ENCODE measurements at regions not wholly inside any gene's neighbourhood (a gene's known extent, or its start where the extent isn't known, plus 50 kb on each side); places are given as distances from the start of the nearest gene placed in this dataset.

GRCh38 chr11:27230192-27230572, 132.8 kb downstream of the CCDC34 start (continued):
- TF ChIP-seq CHD7 (IDR thresholded peaks at IDR 0.05; ENCODE audit: low read depth, low read length) (no peak), RAD21 (CRISPR knock-in tag; conservative IDR thresholded peaks at IDR 0.05 in 1 of 2, IDR thresholded peaks at IDR 0.05 in 1 of 2) (no peak), POLR2G (IDR thresholded peaks at IDR 0.05; ENCODE audit: low read depth, low read length) (no peak)

Measured in K562 (cell line).